Urothelium cell line (cell line): ENCODE measurements at regions not wholly inside any gene's neighbourhood (a gene's known extent, or its start where the extent isn't known, plus 50 kb on each side); places are given as distances from the start of the nearest gene placed in this dataset.

Experiments
- DNase-seq: peaks from one replicate; pipeline ENCODE4 v3.0.0; 2011; ENCODE audit warnings: low spot score, mixed read lengths
- FAIRE-seq: peaks from 2 replicates; lab custom pipeline; 2011; peaks lifted over from hg19 to GRCh38; lab: Jason Lieb, UNC

DNA sequence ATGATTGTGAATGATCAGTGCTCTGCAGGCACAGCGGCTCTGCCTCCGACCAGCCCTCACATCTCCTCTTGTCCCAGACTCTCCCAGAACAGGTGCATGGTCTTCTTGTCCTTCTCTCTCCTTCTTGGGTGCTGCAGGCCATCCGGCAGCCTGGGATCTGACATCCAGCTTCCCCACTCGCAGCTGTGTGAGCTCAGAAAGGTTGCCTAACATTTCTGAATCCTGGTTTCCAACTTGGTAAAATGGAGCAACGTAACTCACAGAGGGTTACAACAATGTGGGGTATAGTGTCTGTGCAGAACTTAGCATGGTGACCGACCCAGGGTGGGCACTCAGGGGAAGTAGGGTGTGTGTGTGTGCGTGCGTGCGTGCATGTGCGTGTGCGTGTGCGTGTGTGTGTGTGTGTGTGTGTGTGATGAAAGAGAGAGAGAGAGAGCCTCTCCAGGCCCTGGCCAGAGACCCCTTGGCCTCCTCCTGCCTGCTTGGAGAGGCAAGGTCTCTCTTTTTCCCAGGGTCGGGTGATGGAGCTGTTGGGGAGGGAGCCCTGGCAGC is 110.1 kb downstream of the SNX5 start:
- FAIRE-seq (no peak), DNase-seq (no peak)

DNA sequence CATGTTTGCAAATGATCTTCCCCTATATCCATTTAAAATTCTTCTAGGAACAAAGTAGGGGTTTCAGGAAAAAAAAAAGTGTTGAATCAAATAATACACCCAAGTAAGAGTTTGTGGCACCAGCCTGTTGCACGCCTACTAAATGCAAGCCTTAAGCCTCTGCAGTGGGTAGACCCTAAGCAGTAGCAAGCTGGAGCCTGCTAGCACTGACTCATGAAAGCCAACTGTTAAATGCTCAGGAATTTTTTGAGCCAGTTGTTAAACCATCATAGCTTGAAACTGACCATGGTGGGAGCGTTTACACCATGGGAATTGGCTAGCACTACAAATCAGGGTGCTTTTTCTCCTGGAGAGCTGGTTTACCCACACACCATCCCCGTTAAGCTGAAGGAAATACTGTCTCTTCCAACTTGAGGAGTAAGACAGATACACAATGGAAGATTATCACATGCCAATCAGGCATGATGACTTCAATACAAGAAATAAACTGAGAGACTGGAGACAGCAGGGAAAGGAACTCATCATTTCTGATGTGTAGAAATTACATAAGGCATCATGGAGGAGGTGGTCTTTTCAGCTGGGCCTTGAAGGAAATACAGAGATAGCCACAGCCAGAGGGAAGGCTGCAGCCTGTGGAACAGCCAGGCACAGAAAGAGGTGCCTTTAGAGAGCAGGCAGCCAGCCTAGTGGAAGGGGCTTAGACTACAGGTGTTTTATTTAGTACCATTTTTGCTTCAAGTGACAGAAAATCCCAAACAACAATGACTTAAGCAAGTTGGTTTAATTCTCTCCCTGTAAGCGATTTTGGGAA is 110.8 kb downstream of the SNX5 start:
- DNase-seq (no peak), FAIRE-seq (no peak)

DNA sequence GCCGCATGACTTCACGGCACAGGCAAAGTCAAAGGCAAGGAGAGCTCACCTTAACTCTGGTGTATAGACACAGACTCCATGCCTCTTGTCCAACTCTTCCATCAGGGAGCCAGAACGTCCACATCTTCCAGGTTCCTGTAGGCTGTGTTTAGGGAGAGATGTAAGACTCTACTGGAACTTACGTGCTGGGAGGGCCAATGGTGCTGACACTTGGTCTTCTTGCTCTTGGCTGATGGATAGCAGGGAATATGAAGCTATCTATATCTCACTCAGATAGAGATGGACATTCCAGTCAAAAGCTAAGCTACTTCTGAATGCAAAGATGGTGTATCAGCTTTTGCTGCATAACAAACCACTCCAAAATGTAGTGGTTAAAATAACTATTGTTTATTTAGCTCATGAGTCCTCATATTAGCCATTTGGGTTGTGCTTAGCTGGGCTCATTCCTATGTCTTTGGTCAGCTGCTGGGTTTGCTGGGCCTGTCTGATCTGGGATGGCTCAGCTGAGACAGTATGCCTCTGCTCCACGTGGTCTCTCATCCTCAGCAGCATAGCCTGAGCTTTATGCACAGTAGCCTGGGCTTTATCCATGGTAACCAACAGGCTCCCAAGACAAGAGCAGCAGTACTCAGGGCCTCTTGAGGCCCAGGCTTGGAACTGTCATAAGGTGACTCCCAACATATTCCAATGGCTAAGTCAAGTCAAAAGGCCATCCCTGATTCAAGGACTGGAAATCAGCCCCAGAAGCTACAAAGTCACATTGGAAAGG is 111.6 kb downstream of the SNX5 start:
- FAIRE-seq, result no peak
- no peak for DNase-seq

DNA sequence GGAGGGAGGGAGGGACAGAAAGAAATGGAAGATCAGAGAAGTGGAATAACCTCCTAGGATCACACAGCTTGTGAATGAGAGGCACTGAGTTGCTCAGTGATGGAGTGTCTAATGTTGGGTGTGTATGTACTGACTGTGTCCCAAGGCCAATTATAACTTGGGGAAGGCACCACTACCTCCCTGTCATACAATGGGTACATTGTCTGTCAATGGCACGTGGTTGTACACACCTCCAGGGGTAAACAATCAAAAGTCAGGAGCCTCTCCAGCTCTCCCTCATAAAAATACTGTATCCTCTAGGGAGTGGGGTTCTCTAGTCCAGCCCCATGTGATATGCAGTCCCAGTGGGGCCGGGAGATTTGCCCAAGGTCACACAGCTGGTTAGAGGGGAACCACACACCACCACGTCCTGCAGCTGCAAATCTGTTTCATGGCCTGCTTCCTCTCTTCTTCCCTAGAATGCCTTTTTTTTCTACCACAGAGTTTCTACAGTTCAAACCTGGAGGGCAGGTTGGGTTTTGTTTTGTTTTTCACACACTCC is 112.5 kb downstream of the SNX5 start:
- peak; percentile 53 for DNase-seq
- no peak for FAIRE-seq

DNA sequence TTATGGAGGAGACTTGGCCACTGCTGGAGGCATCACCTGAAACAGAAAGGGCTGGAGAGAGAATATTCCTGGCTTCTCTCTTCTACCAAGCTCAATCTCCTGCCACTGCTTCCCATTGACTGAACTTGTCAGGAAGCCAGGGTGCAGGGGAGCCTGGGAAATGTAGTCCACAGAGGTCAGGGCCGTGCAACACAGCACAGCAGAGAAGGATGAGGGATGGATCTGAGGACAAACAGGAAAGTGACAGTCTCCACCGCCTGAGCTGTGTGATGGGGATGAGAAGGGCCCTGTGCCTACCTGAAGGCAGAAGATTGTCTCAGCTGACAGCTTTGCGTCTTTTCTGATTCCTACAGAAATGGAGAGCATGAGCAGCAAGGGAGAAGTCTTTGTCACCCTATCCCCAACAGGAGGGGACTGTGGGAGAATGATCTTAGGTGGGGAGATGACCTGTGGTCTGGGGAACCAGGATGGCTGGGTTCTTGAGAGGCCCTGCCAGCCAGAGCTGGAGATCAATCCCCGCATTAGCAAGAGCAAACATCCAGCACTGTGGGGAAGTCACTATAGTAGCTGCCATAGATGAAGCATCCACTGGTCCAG is 114.2 kb downstream of the SNX5 start:
- DNase-seq, result peak; percentile 48
- no peak for FAIRE-seq

DNA sequence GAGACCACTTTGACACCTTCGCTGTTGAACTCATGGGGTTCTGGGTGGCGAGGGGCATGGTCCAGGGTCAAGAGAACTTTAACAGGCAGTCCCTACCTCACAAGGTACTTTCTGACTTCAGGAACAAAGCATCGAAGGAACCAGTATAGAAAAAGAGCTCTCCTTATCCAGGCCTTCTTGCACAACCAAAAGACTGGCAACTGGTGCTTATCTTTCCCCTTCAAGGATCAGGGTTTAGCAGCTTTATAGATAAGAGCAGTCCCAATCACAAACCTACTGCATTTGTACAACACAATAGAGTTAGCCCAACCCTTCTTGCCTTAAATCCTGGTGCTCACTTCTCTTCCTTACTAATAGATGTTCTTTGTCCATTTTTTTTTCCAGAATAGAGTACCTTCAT is 116.3 kb downstream of the SNX5 start:
- FAIRE-seq, result no peak
- DNase-seq, result no peak

DNA sequence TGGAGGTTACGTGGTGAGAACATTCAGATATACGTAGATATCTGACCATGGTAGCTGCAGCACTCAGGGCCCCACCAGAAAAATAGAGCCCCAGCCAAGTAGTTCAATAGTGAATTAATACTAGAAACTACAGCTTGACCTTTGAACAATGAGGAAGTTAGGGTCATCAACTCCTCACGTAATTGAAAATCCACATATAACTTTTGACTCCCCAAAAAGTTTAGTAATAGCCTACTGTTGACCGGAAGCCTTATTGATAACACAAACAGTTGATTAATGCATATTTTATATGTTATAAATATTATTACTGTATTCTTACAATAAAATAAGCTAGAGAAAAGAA is 117.9 kb downstream of the SNX5 start:
- FAIRE-seq (no peak), DNase-seq (no peak)

DNA sequence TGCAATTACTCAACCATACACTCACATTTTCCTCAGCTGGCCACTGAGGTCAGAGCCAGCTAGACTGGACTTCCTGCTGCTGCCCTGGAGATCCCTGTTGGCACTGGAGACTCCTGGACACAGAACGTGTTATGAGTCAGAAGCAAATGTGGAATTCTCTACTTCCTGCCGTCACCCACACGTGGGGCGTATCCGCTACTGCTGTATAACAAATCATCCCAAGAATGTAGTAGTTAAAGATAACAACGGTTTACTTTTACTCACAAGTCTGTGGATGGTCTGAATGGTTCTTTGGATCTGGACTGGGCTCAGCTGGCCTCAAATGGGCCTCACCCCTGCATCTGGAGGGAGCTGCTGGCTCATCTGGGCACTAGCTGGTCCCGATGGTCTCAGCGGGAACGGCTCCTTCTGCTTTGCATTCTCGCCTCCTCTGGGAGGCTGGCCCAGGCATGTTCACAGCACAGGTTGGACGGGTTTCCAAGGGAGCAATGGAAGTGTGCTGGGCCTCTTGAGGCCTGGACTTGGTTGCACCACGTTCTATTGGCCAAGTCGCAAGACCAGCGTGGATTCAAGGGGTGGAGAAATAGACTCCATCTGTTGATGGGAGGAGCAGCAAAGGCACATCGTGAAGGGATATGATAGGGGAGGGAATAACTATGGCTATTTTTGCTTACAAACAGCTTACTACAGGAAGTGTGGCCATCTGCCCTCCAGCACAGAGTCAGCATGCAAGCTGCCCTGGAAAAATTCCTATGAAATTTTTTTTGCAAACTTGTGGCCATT is 118.5 kb downstream of the SNX5 start:
- FAIRE-seq, result peak; percentile 66

DNA sequence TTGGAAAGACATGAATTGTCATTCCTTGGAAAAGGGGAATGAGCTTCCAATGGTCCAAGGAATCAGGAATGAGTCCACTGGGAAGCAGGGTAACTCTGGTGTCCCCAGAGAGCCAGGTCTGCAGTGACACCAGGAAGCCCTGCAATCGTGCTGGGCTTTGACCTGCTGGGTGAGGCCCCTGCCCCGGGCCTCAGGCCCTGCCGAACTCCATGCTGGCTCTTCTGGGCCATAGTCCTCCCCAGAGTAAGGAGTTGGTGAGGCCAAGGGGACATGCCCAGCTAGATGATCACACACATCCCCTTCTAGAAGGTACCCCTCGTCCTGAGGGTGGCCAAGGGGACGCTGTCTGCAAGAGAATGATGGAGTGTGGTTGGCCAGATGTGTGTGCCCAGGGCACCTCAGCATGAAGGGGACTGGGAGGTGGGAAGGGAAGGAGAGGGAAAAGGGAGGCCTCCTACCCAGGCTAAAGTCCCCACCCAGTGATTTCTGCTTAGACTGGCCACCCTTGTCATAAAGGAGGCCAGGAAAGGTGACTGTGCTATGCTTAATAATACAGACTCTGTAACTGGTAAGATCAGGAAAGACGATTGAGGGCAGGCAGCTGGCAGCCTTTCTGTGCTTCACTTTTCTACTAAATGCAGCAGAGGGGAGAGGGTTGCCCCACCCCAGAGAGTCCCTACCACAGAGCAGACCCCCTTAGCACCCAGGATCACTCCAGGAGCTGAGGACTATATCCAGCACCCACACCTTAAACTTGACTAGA is 119.3 kb downstream of the SNX5 start:
- FAIRE-seq, result no peak
- no peak for DNase-seq

More for the DNA sequence above, 118.5 kb downstream of the SNX5 start:
- peak; percentile 92 for DNase-seq

DNA sequence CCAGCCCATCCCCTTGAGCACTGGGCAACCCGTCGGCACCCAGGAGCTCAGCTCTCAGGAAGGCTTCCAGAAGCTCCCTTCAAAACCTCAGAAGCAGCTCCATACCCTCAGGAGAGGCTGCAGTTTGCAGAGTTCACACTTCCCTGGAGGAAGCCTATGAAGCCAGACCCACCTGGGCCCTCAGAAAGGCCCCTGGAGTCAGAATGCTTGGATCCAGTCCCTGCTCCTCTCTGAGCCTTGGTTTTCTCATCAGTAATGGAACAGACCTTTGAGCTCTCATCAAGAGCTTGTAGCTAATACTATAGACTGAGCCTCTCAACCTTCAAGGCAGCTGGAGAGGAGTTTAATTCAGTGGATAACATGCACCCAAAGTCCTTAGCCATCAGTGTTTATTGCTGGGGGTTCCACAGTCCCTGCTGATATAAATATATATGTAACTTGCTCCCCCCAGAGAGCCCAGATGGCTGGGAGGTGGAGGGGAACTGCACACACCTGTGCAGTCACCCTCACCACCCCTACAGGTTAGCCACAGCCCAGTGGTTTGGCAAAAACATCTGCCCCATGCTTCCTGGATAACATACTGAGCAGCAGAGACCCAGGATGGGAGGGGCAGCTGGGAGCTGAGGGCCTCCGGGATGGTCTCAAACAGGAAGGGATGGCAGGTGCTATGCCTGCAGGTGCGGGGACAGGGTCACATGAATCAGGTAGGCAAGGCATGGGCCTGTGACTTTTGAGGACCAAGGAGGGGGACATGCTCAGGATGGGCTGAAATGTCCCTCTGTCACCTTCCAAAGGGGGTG is 120.1 kb downstream of the SNX5 start:
- FAIRE-seq (no peak), DNase-seq (no peak)

DNA sequence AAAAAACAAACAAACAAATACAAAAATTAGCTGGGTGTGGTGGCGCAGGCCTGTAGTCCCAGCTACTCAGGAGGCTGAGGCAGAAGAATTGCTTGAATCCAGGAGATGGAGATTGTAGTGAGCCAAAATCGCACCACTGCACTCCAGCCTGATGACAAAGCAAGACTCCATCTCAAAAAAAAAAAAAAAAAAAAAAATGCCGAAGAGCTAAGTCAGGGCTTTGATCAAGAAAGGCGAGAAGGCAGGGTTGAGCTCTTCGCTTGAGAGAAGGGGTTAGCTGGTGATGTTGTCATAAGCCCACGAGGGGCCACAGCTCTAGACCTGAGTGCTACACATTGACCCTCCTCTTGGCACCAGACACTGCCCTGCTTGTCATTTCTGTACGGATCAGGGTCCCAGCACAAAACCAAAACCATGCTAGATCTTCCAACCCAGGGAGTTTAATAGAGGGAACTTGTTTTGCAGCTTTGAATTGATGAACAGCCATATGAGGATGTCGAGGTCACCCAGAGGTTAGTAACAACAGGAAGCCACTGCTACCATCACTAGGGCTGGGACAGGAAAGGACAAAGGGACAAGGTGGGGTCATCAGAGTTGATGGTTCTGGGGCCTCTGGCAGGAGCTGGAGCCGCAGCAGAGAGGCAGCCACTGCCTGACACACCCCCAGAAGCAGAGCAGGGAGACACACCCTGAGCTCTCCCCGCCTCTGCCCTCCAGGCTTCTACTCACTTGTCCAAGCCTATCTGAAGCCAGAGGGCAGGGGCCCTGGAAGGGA is 122.7 kb downstream of the SNX5 start:
- FAIRE-seq (no peak), DNase-seq (no peak)

DNA sequence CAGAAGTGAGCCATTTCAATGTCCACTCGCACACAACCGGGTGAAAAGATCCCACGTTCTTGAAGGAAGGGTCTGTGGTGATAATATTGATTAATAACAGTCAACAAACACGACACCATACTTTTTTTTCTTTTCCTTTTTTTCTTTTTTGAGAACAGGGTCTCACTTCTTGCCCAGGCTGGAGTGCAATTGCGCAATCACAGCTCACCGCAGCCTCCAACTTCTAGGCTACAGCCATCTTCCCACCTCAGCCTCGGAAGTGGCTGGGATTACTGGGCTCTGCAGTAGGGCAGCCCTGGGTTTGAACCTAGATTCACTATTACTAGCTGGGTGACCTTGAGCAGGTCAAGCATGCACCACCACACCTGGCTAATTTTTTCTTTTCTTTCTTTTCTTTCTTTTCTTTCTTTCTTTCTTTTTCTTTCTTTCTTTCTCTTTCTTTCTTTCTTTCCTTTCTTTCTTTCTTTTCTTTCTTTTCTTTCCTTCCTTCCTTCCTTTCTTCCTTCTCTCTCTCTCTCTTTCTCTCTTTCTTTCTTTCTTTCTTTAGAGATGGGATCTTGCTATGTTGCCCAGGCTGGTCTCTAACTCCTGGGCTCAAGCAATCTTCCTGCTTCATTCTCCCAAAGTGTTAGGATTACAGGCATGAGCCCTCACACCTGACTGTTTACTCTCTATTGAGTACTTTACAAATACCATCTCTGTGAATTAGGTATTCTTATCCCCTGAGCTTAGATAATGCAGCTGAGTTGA is 123.9 kb downstream of the SNX5 start:
- FAIRE-seq (no peak), DNase-seq (no peak)

DNA sequence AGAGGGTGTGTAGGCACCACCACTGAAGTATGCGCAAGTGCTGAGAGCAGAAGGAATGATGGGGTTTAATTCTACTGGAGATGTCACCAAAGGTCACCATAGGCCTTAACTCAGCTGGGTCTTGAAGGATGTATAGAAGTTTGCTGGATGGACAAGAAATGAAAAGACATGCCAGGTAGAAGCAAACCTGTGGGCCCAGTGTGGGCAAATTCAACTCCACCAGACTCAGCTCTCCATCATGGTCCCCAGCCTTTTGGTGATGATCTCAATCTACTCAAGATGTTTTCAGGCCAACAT is 124.5 kb downstream of the SNX5 start:
- FAIRE-seq (no peak), DNase-seq (no peak)

DNA sequence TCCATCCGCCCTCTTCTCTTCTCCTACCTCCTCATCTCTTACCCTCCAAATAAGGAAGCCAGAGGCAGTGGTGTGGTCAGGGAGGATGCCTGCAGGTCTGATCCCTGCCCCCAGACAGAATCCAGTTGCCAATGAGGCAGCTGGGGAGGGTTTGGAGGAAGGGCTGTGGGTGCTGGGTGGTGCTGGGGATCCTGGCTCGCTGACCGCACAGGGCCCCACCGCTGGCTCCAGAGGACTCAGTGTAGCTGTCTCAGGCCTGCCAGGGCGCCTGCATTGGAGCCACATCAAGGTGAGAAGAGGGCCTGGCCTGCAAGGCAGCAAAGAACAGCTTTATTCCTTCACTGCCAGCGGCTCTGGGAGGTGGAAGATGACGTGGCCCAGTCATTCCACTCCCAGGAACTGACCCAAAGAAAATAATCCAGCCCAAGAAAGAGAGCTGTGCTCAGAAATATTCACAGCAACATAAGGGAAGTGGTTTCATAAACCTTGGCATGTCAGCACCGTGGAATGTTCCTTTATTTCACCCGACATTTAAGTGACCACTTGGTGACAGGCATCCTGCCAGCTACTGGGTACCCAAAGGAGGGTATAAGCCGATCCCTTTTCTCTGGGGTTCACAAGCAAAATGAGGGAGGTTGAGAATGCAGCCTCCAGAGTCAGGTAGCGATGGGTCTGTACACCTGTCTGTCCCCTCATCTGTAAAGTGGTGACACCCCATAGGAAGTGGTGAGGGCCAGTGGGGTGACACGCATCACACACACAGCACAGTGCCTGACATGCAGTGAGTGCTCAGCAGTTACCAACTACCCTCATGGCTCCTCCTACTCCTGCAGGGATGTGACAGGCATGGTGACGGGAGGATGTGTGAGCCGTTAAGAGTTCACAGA is 125.1 kb downstream of the SNX5 start:
- peak; percentile 94 for FAIRE-seq
- peak; percentile 86 for DNase-seq

DNA sequence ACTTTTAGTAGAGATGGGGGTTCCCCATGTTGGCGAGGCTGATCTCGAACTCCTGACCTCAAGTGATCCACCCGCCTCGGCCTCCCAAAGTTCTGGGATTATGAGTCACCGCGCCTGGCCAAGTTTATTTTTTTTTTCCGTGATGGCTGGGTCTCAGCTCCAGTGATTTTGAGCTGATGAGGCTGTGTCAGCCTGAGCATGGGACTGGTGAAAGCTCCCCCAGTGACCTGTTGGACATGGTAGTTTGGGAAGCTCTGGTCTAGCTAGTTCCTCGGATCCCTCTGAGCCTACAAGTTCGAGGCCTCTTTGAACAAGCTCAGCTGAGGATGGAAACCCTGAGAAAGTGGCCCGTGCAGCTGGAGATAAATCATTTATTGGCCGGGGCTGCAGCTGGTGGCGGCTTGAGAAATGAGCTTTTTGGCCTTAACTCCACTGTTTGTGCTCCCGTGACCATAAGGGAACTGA is 126.8 kb downstream of the SNX5 start:
- FAIRE-seq, result no peak

DNA sequence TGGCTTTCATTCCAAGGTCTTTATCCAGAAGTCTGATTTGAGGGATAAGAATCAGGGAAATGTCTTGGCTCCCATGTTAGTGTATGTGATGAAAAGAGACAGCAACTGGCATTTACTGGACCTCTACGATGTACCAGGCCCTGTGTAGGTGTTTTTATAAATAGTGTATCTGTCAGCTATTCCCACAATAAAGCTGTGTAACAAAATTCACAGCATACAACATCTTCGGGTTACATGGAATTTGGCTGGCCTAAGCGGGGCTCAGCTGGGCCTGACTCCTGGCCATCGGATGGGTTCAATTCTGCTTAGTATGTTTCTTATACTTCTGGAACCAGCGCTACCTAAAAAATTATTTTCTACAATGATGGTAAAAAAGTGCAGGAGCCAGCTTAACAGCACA is 128.2 kb downstream of the SNX5 start:
- FAIRE-seq (no peak), DNase-seq (no peak)

More for the DNA sequence above, 126.8 kb downstream of the SNX5 start:
- no peak for DNase-seq

DNA sequence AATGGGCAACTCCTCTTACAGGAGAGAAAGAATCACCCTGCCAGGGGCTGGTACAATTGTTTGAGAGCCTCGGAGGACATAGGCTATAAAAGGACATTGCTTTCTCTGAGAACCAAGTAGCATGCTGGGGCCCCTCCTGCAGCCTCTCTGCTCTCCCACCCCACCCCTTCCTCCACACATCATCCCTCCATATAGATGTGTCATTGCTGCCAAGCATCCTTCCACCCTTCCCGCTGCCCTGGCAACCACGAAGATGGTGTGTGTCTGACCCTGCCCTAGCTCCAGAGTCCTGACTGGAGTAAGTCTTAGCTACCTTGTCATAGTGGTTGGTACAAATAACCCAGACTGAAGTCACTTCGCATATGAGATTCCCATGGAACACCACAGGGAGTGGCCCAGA is 129.7 kb downstream of the SNX5 start:
- no peak for FAIRE-seq
- DNase-seq, result no peak
